ENCODE measurements at regions not wholly inside any gene's neighbourhood (a gene's known extent, or its start where the extent isn't known, plus 50 kb on each side); places are given as distances from the start of the nearest gene placed in this dataset.

- Mint-ChIP-seq H3K27ac (no peak overlapping the region), H3K27me3 (ENCODE audit: low read depth) (no peaks in the 10 kb centered on the region), H3K4me3 (no peak overlapping the region), H3K36me3 (ENCODE audit: low read depth) (no peaks in the 10 kb centered on the region), H3K9me3 (no peaks in the 10 kb centered on the region), H3K4me1 (peaks cover 46% of the 10 kb centered on the region)
- TF ChIP-seq CTCF (IDR thresholded peaks at IDR 0.05; ENCODE audit: unreplicated experiment in 3 of 3) = no peak
Measured at GRCh38 chr4:145281951-145282350, 101.6 kb upstream of the OTUD4 start.

DNA sequence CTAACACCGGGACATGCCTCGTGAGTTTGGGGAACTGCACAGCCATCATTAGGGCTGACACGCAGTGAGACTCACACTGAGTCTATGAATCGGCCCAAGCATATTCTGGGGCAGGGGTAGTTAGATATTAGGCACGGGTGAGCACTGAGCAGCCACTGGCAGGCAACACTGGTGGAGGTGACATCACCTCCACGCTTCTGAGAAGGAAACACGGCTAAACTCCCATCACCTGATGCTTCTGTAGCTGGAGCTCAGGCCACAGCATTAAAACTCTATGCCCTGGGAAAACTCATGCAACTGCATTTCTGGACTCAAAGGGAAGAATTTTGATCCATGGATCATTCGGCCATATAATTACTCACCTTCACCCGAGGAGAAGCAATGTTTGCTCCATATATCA lies 100.8 kb upstream of the OTUD4 start:
- Mint-ChIP-seq H3K36me3 (ENCODE audit: low read depth) (no peaks in the 10 kb centered on the region), H3K27me3 (ENCODE audit: low read depth) (no peaks in the 10 kb centered on the region), H3K9me3 (no peaks in the 10 kb centered on the region), H3K4me3 (no peak overlapping the region), H3K4me1 (peaks cover 53% of the 10 kb centered on the region), H3K27ac (peak overlapping the region in 1 of 3 experiments; percentile 58)
- no peak for TF ChIP-seq CTCF (IDR thresholded peaks at IDR 0.05; ENCODE audit: unreplicated experiment in 3 of 3)

DNA sequence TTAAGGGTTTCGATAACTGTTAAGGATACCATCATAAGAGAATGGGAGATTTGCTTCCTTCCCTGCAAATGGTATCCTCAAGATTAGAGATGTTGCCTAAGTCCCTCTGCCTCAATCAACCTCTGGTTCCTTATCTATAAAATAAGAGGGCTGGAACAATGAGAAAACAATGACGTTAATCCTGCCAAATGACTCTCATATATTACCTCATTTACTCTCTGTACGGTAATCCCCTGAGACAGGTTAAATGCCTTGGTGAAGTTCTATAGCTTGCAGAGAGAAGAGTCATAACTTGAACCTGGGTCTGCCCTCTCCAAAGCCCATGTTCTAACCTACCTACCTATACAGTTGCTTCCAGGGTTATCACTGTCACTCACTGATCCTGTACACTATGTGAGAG lies 100.2 kb upstream of the OTUD4 start:
- Mint-ChIP-seq H3K4me3 (no peak overlapping the region), H3K4me1 (peaks cover 59% of the 10 kb centered on the region), H3K9me3 (no peaks in the 10 kb centered on the region), H3K27me3 (ENCODE audit: low read depth) (no peaks in the 10 kb centered on the region), H3K27ac (peak overlapping the region in 2 of 3 experiments; percentile 34 to 58), H3K36me3 (ENCODE audit: low read depth) (no peaks in the 10 kb centered on the region)
- TF ChIP-seq CTCF (IDR thresholded peaks at IDR 0.05; ENCODE audit: unreplicated experiment in 3 of 3) = no peak

GRCh38 chr4:145279122-145279960 lies 99.0 kb upstream of the OTUD4 start:
- peak overlapping the region; percentile 58 to 91 (median 83) for H3K27ac Mint-ChIP-seq
- no peaks in the 10 kb centered on the region for H3K9me3 Mint-ChIP-seq
- H3K36me3 Mint-ChIP-seq (ENCODE audit: low read depth) = no peaks in the 10 kb centered on the region
- peaks cover 59% of the 10 kb centered on the region for H3K4me1 Mint-ChIP-seq
- no peak for TF ChIP-seq CTCF (IDR thresholded peaks at IDR 0.05; ENCODE audit: unreplicated experiment in 3 of 3)
- H3K27me3 Mint-ChIP-seq (ENCODE audit: low read depth) = no peaks in the 10 kb centered on the region
- H3K4me3 Mint-ChIP-seq = no peak overlapping the region

DNA sequence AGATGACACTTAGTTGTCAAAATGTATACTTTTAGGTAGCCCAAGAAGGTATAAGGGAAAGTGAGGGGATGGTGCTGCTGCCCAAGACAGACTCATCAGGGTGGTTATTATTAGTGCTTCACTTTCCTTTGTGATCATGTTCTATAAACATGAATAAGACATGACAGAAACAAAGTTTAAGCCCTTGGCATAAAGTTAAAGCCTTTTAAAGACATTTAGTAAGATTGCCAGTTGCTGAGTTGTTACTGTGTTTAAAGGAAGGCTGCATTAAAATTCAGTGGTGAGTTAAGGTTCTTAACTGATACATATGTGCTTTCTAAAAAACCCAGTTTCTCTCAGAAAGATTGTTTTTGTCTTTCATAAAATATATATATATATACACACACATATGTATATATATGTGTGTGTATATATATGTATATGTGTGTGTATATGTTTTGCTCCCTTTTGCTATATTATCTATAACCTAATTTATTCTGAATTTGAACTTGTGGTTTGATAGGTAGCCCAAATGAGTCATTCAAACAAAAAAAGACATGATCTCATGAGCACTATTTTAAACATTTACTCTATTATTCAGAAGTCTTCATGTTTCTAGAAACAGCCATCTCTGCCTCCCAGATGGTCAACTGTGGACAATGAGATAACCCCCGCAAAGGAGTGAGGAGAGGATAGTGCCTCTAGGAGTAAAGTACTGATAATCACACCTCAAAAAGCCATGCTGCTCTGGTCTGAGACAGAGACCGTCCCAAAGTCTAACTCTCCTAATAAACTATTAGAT lies 98.1 kb upstream of the OTUD4 start:
- H3K27ac Mint-ChIP-seq = peak overlapping the region; percentile 40 to 91 (median 58)
- H3K4me1 Mint-ChIP-seq = peaks cover 59% of the 10 kb centered on the region
- no peaks in the 10 kb centered on the region for H3K9me3 Mint-ChIP-seq

More for the DNA sequence above, 98.1 kb upstream of the OTUD4 start:
- Mint-ChIP-seq H3K36me3 (ENCODE audit: low read depth) (no peaks in the 10 kb centered on the region), H3K4me3 (no peak overlapping the region), H3K27me3 (ENCODE audit: low read depth) (no peaks in the 10 kb centered on the region)
- TF ChIP-seq CTCF (IDR thresholded peaks at IDR 0.05; ENCODE audit: unreplicated experiment in 3 of 3) = no peak
